HT1080 (cell line): ENCODE measurements at regions not wholly inside any gene's neighbourhood (a gene's known extent, or its start where the extent isn't known, plus 50 kb on each side); places are given as distances from the start of the nearest gene placed in this dataset.
A peak's percentile ranks its signal among the peaks of the same experiment; 100 is the strongest.
"Not testable (repeated sequence)": the region's sequence is repeated elsewhere in the genome, so short reads cannot be mapped to it uniquely, and the experiment has no call there.

Experiments used
- DNase-seq: peaks from one replicate; pipeline ENCODE4 v3.0.0-alpha.2; 2015; ENCODE audit warnings: low read depth

GRCh38 chr11:33971530-33971929 lies 79.7 kb upstream of the LMO2 start:
- not testable (repeated sequence) for DNase-seq

- DNase-seq = peak; percentile 52
Observed at GRCh38 chr11:33970984-33971466, 79.1 kb upstream of the LMO2 start.

GRCh38 chr11:33967451-33967850 lies 75.6 kb upstream of the LMO2 start:
- no peak for DNase-seq

GRCh38 chr11:33965032-33965431 lies 73.2 kb upstream of the LMO2 start:
- DNase-seq = no peak

- DNase-seq = no peak
Observed at GRCh38 chr11:33959855-33960400, 68.1 kb upstream of the LMO2 start.

GRCh38 chr11:33957304-33957917 lies 65.5 kb upstream of the LMO2 start:
- peak; percentile 16 for DNase-seq

GRCh38 chr11:33956611-33957010 lies 64.7 kb upstream of the LMO2 start:
- no peak for DNase-seq

GRCh38 chr11:33953289-33953688 lies 61.4 kb upstream of the LMO2 start:
- DNase-seq = no peak

GRCh38 chr11:33952805-33953204 lies 60.9 kb upstream of the LMO2 start:
- DNase-seq = no peak

- DNase-seq = no peak
Observed at GRCh38 chr11:33949252-33949913, 57.5 kb upstream of the LMO2 start.

- DNase-seq = no peak
Observed at GRCh38 chr11:33948494-33948893, 56.6 kb upstream of the LMO2 start.

- DNase-seq = not testable (repeated sequence)
Observed at GRCh38 chr11:33947918-33948317, 56.0 kb upstream of the LMO2 start.

GRCh38 chr11:33946930-33947329 lies 55.1 kb upstream of the LMO2 start:
- no peak for DNase-seq

GRCh38 chr11:33945481-33946268 lies 53.8 kb upstream of the LMO2 start:
- no peak for DNase-seq

- DNase-seq = no peak
Observed at GRCh38 chr11:33944693-33945424, 53.0 kb upstream of the LMO2 start.

GRCh38 chr11:33944345-33944692 lies 52.4 kb upstream of the LMO2 start:
- DNase-seq = no peak

- peak; percentile 81 for DNase-seq
Observed at GRCh38 chr11:33942954-33943353, 51.1 kb upstream of the LMO2 start.

- peak; percentile 78 for DNase-seq
Observed at GRCh38 chr11:33941637-33942160, 49.8 kb upstream of the LMO2 start.
